ENCODE measurements at regions not wholly inside any gene's neighbourhood (a gene's known extent, or its start where the extent isn't known, plus 50 kb on each side); places are given as distances from the start of the nearest gene placed in this dataset.

GRCh38 chr7:16347066-16347826, 74.1 kb downstream of the CRPPA start:
- Histone ChIP-seq H3K4me1 (ENCODE audit: control insufficient read depth in 5 of 5, insufficient read depth in 5 of 5, low read length in 5 of 5) (peaks cover 0 to 5% (median 4%) of the 10 kb centered on the region in 5 donors), H3K27me3 (ENCODE audit: control insufficient read depth in 3 of 3, insufficient read depth in 3 of 3, low read length in 2 of 3) (no peaks in the 10 kb centered on the region), H3K9me3 (ENCODE audit: control insufficient read depth in 4 of 4, insufficient read depth in 3 of 4, low read length in 3 of 4) (peaks cover 0 to 5% (median 2%) of the 10 kb centered on the region in 4 donors), H3K4me3 (no peak overlapping the region), H3K9ac (ENCODE audit: insufficient read depth in 1 of 2, low read length in 2 of 2) (no peak overlapping the region), H3K36me3 (ENCODE audit: control insufficient read depth in 4 of 4, insufficient read depth in 4 of 4, low read length in 4 of 4) (peaks cover 0 to 4% (median 0%) of the 10 kb centered on the region in 4 donors), H3K27ac (ENCODE audit: low read depth in 1 of 2, low read length in 1 of 2) (peak overlapping the region in 1 of 2 donors; percentile 1)
- TF ChIP-seq CTCF (IDR thresholded peaks at IDR 0.05; ENCODE audit: control extremely low read depth, extremely low read depth) = no peak
- DNase-seq = no peak
- 85 to 92% methylated on average over 1 of the region's 1 CpG for WGBS, 2 donors
- ATAC-seq (ENCODE audit: insufficient read depth, low FRiP score) = no peak

- H3K36me3 ChIP-seq (ENCODE audit: control insufficient read depth in 4 of 4, insufficient read depth in 4 of 4, low read length in 4 of 4) = peaks cover 0 to 4% (median 0%) of the 10 kb centered on the region in 4 donors
- no peak overlapping the region for H3K27ac ChIP-seq (ENCODE audit: low read depth in 1 of 2, low read length in 1 of 2)
- H3K9me3 ChIP-seq (ENCODE audit: control insufficient read depth in 4 of 4, insufficient read depth in 3 of 4, low read length in 3 of 4) = peaks cover 0 to 5% (median 2%) of the 10 kb centered on the region in 4 donors
- H3K9ac ChIP-seq (ENCODE audit: insufficient read depth in 1 of 2, low read length in 2 of 2) = no peak overlapping the region
- no peak for ATAC-seq (ENCODE audit: insufficient read depth, low FRiP score)
- DNase-seq = no peak
- H3K4me1 ChIP-seq (ENCODE audit: control insufficient read depth in 5 of 5, insufficient read depth in 5 of 5, low read length in 5 of 5) = peaks cover 0 to 5% (median 4%) of the 10 kb centered on the region in 5 donors
- TF ChIP-seq CTCF (IDR thresholded peaks at IDR 0.05; ENCODE audit: control extremely low read depth, extremely low read depth) = no peak
- no peaks in the 10 kb centered on the region for H3K27me3 ChIP-seq (ENCODE audit: control insufficient read depth in 3 of 3, insufficient read depth in 3 of 3, low read length in 2 of 3)
- no peak overlapping the region for H3K4me3 ChIP-seq
- 68 to 77% methylated on average over 5 of the region's 5 CpGs for WGBS, 2 donors
Observed at GRCh38 chr7:16345979-16346958, 75.1 kb downstream of the CRPPA start.

- Histone ChIP-seq H3K4me3 (no peak overlapping the region), H3K9me3 (ENCODE audit: control insufficient read depth in 4 of 4, insufficient read depth in 3 of 4, low read length in 3 of 4) (peaks cover 0 to 4% (median 0%) of the 10 kb centered on the region in 4 donors), H3K36me3 (ENCODE audit: control insufficient read depth in 4 of 4, insufficient read depth in 4 of 4, low read length in 4 of 4) (peaks cover 0 to 4% (median 0%) of the 10 kb centered on the region in 4 donors), H3K9ac (ENCODE audit: insufficient read depth in 1 of 2, low read length in 2 of 2) (no peak overlapping the region), H3K27ac (ENCODE audit: low read depth in 1 of 2, low read length in 1 of 2) (no peak overlapping the region), H3K4me1 (ENCODE audit: control insufficient read depth in 5 of 5, insufficient read depth in 5 of 5, low read length in 5 of 5) (peaks cover 0 to 5% (median 4%) of the 10 kb centered on the region in 5 donors), H3K27me3 (ENCODE audit: control insufficient read depth in 3 of 3, insufficient read depth in 3 of 3, low read length in 2 of 3) (no peaks in the 10 kb centered on the region)
- no peak for TF ChIP-seq CTCF (IDR thresholded peaks at IDR 0.05; ENCODE audit: control extremely low read depth, extremely low read depth)
- ATAC-seq (ENCODE audit: insufficient read depth, low FRiP score) (no peak), DNase-seq (no peak)
- WGBS, 2 donors = 44 to 57% methylated on average over 1 of the region's 1 CpG
Observed at GRCh38 chr7:16344927-16345326, 76.4 kb downstream of the CRPPA start.
